ENCODE measurements at regions not wholly inside any gene's neighbourhood (a gene's known extent, or its start where the extent isn't known, plus 50 kb on each side); places are given as distances from the start of the nearest gene placed in this dataset.
"Not testable (repeated sequence)": the region's sequence is repeated elsewhere in the genome, so short reads cannot be mapped to it uniquely, and the experiment has no call there.

- no peak for DNase-seq
These were observed 126.6 kb downstream of the HNRNPD start for GRCh38 chr4:82247171-82247570.

- no peak for DNase-seq
These were observed 132.3 kb downstream of the HNRNPD start for GRCh38 chr4:82241534-82241933.

GRCh38 chr4:82240410-82240809 is 133.4 kb downstream of the HNRNPD start:
- DNase-seq = no peak

DNA sequence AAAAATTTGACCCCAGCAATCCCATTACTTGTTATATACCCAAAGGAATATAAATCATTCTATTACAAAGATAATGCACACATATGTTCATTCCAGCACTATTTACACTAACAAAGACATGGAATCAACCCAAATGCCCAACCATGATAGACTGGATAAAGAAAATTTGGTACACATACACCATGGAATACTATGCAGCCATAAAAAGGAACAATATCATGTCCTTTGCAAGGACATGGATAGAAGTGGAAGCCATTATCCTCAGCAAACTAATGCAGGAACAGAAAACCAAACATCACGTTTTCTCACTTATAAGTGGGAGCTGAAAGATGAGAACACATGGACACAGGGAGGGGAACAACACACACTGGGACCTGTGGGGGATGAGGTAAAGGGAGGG is 136.6 kb downstream of the HNRNPD start:
- DNase-seq = not testable (repeated sequence)

DNA sequence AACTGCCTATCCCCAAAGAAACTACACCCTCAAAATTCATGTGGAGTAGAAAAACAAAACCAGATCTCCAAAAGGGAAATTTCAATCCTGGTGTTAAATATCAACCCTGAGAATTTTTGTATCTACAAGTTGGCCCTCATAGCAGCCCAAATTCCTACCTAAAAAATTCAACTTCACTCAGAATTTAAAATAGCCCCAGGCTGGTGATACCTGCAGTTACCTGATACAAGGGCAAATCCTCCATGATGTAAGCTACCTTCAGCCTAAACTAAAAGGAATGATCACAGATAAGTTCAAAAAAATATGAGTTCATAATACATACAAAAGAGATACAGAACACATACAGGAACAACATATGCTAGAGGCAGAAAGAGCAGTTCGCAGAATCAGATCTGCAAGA is 138.4 kb downstream of the HNRNPD start:
- no peak for DNase-seq

- DNase-seq = no peak
These were observed 140.9 kb downstream of the HNRNPD start for GRCh38 chr4:82232891-82233290.

DNA sequence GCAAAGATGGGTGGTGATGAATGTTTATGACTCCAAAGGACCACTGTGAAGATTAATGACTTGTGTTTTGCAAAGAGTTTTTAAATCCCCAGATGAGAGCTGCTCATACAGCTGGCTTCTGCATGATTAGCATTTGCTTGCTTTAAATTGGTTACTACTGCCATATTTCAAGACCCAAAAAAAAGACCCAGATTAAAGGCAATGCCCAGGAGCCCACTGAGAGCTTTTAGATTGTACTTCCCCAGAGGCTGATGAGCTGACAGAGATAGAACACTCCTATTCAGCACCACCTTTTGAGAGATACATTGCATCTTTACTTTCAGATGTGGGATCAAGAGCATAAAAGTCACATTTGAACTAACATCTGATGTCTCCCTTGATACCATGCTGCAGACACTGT is 142.0 kb downstream of the HNRNPD start:
- no peak for DNase-seq

DNA sequence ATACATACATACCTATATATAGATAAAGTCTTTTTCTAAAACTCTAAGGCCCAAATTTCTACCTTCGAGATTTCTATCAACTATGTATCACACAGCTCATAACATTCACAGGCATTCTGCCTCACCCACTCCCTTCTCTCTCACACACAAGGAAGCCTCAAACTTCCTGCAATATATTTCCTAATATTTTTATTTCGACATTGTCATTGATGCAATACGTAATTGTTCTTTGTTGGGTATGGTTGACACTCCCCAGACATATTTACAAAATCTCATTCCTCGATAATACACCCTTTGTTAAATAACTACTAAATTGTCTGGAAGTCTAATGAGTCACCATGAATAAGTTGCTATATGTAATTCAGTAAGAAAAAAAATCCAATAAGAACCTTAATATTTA is 143.5 kb downstream of the HNRNPD start:
- DNase-seq = no peak

- DNase-seq = no peak
These were observed 148.8 kb downstream of the HNRNPD start for GRCh38 chr4:82225030-82225429.

- DNase-seq = no peak
These were observed 150.1 kb downstream of the HNRNPD start for GRCh38 chr4:82223715-82224114.

DNA sequence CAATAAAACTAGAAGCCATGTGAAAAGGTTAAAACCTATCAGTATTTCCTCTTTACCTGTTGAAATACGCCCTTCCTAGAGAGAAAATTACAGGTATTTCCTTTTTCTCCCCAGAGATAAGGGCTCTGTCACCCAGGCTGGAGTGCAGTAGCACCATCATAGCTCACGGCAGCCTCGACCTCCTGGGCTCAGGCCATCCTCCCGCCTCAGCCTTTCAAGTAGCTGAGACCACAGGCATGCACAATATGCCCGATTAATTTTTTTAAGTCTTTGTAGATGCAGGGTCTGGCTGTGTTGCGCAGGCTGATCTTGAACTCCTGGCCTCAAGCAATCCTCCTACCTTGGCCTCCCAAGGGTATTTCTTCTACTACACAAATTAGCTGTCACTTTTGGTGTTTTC is 154.4 kb downstream of the HNRNPD start:
- DNase-seq = no peak

GRCh38 chr4:82217986-82218715 is 155.6 kb downstream of the HNRNPD start:
- DNase-seq = no peak

DNA sequence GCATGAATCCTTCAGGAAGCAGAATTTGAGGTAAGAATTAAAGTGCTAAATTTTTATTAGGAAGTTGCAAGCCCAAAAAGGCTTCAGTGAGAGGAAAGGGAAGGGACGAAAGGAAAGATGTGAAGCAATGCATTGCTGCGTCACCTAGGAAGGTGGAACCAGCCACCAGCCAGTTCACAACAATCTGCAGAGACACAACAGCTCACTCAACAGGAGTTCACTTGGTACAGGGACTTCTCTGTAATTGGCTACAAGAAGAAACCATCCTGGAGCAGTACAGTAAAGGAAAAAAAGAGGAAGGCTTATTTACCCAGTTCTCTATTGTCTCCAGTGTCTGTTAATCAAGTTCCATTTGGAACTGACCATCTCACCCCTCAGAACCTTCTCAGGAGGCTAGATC is 157.6 kb downstream of the HNRNPD start:
- no peak for DNase-seq

DNA sequence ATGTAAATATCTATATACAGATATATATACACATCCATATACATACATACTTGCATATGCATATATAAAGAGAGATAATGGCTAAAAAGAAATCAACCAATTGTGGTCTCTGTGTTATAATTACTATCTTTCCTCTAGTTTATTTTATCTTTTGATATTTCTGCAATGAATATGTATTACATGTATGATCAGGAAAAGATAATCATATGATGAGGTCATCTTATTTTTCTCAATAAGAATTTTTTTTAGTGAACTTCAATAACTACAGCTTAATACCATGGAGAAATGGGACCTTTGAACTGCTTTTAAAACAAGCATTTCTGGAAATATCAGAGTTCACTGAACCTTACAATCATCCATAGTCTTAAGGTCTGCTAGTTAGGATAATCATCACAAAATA is 158.0 kb downstream of the HNRNPD start:
- DNase-seq = no peak

DNA sequence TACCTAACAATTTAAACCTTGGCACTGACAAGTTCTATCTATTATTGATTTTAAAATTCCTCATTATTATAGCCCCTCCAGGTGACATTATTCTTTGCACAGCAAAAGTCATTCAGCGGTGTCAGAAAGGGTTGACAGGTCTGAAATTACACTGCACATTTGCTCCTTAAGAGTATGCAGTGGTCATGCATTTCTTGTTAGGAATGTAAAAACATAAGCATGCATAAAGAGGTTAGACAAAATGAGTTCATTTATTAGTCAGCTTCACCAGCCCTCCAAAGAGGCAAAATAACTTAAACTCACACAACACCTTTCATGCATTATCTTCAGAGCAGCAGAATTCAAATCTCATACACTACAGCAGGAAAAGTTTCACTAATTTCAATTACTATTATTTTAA is 158.8 kb downstream of the HNRNPD start:
- DNase-seq = no peak

DNA sequence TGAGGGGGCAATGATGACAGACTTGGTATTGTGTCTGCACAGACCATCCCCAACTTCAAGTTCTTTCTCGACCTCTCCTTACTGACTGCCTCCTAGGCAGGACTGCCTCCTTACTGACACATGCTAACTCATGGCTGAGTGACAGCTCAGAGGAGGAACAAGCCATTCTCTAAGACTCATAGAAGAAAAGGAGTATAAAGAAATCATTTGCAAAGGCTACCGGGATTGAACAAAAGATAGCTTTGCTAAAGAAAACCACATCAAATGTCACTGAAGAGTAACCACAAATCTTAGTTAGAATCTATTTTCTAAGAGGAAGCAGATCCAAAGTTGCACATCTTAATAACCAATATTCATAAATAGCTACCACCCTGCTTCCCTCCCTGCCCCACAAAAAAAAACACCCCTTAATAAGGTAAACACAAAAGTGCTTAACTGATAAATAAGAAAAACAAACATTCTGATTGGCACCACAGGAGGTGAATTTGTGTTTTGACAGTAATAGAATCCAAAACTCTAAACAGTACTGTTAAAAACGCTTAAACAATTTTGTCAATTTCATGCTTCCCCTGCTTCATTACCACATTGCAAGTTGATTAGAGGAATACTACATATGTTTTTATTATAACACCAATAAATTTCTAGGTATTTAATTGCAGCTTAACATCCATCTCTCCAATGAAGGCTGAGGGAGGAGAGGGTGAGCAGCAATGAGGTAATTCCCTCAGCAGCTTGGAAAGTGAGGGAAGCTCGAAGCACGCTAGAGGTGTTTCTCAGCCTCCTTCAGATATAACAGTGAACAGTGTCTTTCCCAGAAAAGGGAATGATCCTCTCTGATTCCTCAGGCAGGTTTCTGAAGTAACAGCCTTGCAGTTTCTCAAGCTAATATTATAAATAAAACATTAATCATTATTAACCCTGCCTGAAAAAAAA is 160.0 kb downstream of the HNRNPD start:
- DNase-seq = no peak

DNA sequence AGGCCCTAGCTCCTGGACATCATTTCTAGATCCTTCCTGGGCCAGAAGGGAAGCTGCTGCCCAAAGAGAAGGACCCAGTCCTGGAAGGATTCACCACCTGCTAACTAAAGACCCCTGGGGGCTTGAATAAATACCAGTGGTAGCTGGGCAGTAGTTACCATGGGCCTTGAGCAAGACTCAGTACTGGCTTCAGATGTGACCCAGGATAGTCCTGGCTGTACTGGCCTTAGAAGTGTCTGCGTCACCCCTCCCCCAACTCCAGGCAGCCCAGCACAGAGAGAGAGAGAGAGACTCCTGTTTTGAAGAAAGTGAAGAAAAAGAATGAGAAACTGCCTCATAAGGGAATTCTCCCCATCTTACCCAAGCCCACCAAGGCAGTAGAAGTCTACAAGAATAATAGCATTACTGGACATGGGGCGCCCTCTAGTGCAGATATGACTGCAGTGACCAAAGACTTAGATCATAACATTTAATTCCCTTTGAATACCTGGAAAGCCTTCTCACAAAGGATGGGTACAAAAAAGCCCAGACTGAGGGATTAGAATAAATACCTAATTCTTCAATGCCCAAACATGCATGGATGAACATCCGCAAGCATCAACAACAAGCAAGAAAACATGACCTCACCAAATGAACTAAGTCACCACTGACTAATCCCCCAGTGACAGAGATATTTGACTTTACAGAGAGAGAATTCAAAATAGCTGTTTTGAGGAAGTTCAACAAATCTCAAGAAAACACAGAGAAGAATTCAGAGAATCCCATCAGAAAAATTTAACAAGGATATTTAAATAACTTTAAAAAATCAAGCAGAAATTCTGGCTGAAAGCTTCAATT is 171.8 kb downstream of the HNRNPD start:
- peak; percentile 49 to 71 for DNase-seq

DNA sequence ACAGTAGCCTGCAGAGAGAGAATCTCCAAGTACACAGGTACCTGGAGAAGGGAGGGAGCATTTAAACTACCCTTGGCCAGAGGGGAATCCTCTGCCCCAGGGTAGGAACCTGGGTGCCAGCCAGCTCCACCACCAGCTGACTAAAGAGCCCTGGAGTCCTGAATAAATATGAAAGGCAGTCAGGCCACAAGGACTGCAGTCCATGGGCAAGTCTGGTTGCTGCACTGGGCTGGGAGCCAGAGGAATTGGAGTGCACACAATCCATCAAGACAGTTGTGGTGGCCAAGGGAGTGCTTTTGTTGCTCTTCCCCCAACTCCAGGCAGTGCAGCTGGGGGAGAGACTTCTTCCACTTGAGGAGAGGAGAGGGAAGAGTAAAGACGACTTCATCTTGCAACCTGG is 172.5 kb downstream of the HNRNPD start:
- peak; percentile 51 to 68 for DNase-seq

DNA sequence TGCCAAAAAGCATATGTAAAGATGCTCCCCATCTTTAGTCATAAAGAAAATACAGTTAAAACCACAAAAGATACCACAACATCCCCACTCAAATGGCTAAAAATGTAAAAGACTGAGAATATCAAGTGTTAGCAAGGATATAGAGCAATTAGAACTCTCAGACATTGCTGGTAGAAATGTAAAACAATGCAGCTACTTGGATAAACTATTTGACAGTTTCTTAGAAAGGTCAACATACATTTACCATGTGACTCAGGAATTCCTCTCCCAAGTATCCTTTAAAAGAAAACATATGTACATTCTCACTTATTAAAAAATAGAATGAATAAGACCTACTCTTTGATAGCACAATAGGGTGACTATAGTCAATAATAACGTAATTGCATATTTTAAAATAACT is 173.7 kb downstream of the HNRNPD start:
- no peak for DNase-seq

GRCh38 chr4:82194329-82194728 is 179.5 kb downstream of the HNRNPD start:
- no peak for DNase-seq

DNA sequence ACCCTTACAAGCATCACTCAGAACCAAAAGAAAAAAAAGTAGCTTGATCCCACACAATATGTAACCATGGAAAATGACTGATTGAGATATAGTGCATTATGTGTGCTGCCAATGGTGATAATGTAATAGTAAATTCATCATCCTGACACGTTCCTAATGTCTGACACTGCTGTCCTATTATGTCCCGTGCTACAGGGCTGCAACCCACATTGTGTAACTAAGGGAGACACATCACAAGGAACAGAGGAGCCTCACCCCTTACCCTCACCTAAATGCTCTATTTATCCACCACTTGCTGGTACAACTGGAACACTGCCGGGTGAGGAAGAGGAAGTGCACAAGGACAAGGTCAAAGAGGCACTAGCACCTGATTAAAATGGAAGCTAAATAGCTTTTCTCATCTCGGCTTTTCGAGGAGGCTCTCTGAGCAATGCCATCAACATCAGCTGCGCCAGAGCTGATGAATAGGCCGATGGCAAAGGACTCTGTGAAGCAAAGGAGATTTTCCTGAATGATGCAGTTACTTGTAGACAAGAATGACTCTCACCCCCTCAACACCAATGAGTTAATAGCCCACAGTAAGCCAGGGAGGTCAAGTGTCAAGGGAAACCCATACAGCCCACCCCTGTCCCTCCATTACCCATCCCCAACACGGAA is 181.6 kb downstream of the HNRNPD start:
- no peak for DNase-seq

DNA sequence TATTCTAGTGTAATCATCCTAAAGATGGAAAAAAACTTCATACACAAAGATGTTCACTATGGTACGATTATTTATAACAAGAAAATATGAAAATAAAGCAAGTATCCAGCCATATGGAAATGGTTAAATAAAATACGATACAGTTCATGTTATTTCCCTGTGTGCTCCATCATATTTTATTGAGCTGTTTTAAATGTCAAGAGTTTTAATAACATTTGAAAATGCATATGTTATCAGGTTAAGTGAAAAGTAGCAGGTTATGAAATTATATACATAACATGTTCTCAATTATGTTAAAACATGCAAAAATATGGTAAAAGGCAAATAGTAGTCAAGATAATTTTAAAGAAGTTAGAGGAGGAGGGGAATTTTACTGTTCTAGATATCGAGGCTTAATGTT is 192.0 kb downstream of the HNRNPD start:
- DNase-seq = no peak

DNA sequence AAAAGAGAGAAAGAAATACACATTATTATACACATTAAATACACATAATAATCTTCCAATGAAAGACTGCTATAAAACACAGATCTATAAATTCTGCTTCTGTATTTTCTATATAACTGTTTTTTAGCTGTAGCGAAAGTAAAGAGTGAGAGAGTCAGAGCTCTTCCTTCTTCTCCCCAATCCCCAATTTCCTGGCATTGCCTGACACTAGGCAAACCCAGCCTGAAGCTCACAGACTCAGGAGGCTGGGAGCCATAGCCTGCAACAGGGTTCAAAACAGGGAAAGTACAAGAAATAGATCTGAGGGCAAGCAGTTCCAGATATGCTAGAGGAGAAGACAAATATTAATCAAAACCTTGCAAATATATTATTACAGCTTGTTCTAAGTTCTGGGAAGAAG is 201.6 kb downstream of the HNRNPD start:
- DNase-seq = no peak

Data from NCI-H446 (cell line).